IPS-18a (cell line): ENCODE measurements at regions not wholly inside any gene's neighbourhood (a gene's known extent, or its start where the extent isn't known, plus 50 kb on each side); places are given as distances from the start of the nearest gene placed in this dataset.

Experiments used
- H3K27ac ChIP-seq: one replicate; pipeline ENCODE4 v1.5.1; 2013; ENCODE audit warnings: low read length
- H3K27me3 ChIP-seq: one replicate; pipeline ENCODE4 v1.6.1; 2013; ENCODE audit warnings: mild to moderate bottlenecking, low read length; ENCODE audit not compliant: control insufficient read depth, insufficient read depth
- H3K36me3 ChIP-seq: one replicate; pipeline ENCODE4 v1.6.1; 2013; ENCODE audit warnings: low read depth, low read length; ENCODE audit not compliant: control insufficient read depth
- H3K4me1 ChIP-seq: one replicate; pipeline ENCODE4 v1.6.1; 2013; ENCODE audit warnings: low read depth, low read length; ENCODE audit not compliant: control insufficient read depth
- H3K4me3 ChIP-seq: one replicate; pipeline ENCODE4 v1.5.1; 2013; ENCODE audit warnings: low read length
- H3K9ac ChIP-seq: one replicate; pipeline ENCODE4 v1.6.1; 2013; ENCODE audit warnings: mild to moderate bottlenecking, low read length, moderate library complexity
- H3K9me3 ChIP-seq: one replicate; pipeline ENCODE4 v1.6.1; 2013; ENCODE audit warnings: low read depth, low read length; ENCODE audit not compliant: control insufficient read depth

GRCh38 chr9:73841018-73841417 is 656.1 kb upstream of the RORB start:
- Histone ChIP-seq H3K4me1 (peaks cover 20% of the 10 kb centered on the region), H3K36me3 (no peaks in the 10 kb centered on the region), H3K4me3 (no peak overlapping the region), H3K27ac (no peak overlapping the region), H3K9ac (no peak overlapping the region), H3K9me3 (no peaks in the 10 kb centered on the region), H3K27me3 (no peaks in the 10 kb centered on the region)

DNA sequence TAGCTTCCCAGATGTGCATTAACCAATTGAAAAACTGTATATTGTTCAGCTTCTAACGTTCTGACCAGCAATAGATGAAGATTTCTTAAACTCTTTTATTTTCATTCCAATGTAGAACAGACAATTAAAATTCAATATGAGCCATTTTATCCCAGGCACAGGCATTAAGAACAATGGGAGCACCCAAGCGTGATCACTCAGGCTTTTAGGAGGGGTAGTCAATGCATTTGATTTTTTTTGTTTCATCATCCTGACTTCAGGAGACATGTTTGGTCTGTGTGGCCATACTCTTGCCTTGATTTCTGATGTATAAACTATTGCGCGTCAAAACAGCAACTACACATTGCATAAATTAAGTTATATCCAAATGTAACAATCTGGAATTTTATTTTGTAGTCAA is 653.0 kb upstream of the RORB start:
- no peak overlapping the region for H3K27ac ChIP-seq
- H3K9ac ChIP-seq: no peak overlapping the region
- no peaks in the 10 kb centered on the region for H3K36me3 ChIP-seq
- no peak overlapping the region for H3K4me3 ChIP-seq
- H3K4me1 ChIP-seq: peaks cover 43% of the 10 kb centered on the region
- H3K9me3 ChIP-seq: no peaks in the 10 kb centered on the region
- no peaks in the 10 kb centered on the region for H3K27me3 ChIP-seq

GRCh38 chr9:73845539-73845938 is 651.6 kb upstream of the RORB start:
- H3K9me3 ChIP-seq: no peaks in the 10 kb centered on the region
- peaks cover 43% of the 10 kb centered on the region for H3K4me1 ChIP-seq
- H3K36me3 ChIP-seq: no peaks in the 10 kb centered on the region
- H3K27me3 ChIP-seq: no peaks in the 10 kb centered on the region
- no peak overlapping the region for H3K4me3 ChIP-seq
- H3K9ac ChIP-seq: peak overlapping the region; percentile 41
- H3K27ac ChIP-seq: peak overlapping the region; percentile 59

GRCh38 chr9:73845954-73846690 is 651.0 kb upstream of the RORB start:
- Histone ChIP-seq H3K27me3 (no peaks in the 10 kb centered on the region), H3K4me3 (peak overlapping the region; percentile 3), H3K9ac (peak overlapping the region; percentile 41), H3K9me3 (peaks cover 4% of the 10 kb centered on the region), H3K36me3 (no peaks in the 10 kb centered on the region), H3K27ac (peak overlapping the region; percentile 59), H3K4me1 (peaks cover 43% of the 10 kb centered on the region)

- H3K4me1 ChIP-seq: peaks cover 41% of the 10 kb centered on the region
- H3K36me3 ChIP-seq: no peaks in the 10 kb centered on the region
- peak overlapping the region; percentile 16 for H3K4me3 ChIP-seq
- H3K27ac ChIP-seq: peak overlapping the region; percentile 25
- peak overlapping the region; percentile 41 for H3K9ac ChIP-seq
- peaks cover 4% of the 10 kb centered on the region for H3K9me3 ChIP-seq
- no peaks in the 10 kb centered on the region for H3K27me3 ChIP-seq
Measured at GRCh38 chr9:73847536-73847935, 649.6 kb upstream of the RORB start.

- Histone ChIP-seq H3K36me3 (no peaks in the 10 kb centered on the region), H3K4me3 (no peak overlapping the region), H3K9me3 (peaks cover 4% of the 10 kb centered on the region), H3K9ac (no peak overlapping the region), H3K27me3 (no peaks in the 10 kb centered on the region), H3K4me1 (no peaks in the 10 kb centered on the region), H3K27ac (no peak overlapping the region)
Measured at GRCh38 chr9:73853549-73853948, 643.6 kb upstream of the RORB start.

- Histone ChIP-seq H3K27me3 (no peaks in the 10 kb centered on the region), H3K9me3 (peaks cover 4% of the 10 kb centered on the region), H3K4me1 (no peaks in the 10 kb centered on the region), H3K9ac (no peak overlapping the region), H3K4me3 (no peak overlapping the region), H3K36me3 (no peaks in the 10 kb centered on the region), H3K27ac (no peak overlapping the region)
Measured at GRCh38 chr9:73855206-73855605, 641.9 kb upstream of the RORB start.

DNA sequence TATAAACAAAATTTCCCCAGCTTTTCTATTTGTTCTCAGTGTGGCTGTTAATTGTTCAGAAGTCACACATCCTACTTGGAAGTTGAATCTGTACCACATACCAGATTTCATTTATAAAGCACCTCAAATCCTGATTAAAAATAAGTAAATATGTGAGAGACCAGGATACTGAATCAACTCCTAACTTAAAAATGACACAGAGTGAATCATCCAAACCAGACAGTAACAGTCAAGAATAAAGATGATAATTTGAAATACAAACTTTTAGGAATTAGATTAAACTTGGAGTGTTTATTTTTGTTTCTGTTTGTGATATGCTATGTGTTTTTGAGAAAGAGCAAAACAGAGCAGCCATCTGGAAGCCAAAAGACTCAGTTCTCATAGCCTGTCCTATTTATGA is 633.2 kb upstream of the RORB start:
- H3K27ac ChIP-seq: no peak overlapping the region
- no peaks in the 10 kb centered on the region for H3K4me1 ChIP-seq
- no peak overlapping the region for H3K4me3 ChIP-seq
- H3K36me3 ChIP-seq: no peaks in the 10 kb centered on the region
- no peak overlapping the region for H3K9ac ChIP-seq
- H3K9me3 ChIP-seq: no peaks in the 10 kb centered on the region
- no peaks in the 10 kb centered on the region for H3K27me3 ChIP-seq

DNA sequence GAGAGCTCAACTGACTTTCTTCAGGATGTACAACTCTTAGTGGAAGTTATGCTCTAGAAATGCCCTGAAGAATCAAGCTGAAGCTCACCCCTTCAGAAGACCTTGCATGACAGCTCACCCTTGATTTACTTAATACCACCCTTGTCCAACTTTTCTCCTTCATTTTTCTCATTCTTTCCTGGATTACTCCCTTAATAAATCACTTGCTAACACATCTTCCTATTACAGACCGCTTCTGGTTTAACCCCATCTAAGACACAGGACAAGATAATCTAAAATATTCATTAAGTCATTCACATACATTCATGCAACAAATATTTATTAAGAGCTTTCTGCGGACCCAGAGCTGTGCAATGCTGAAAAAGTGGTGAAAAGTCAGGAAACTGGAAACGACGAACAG is 630.7 kb upstream of the RORB start:
- Histone ChIP-seq H3K27ac (no peak overlapping the region), H3K9me3 (no peaks in the 10 kb centered on the region), H3K27me3 (no peaks in the 10 kb centered on the region), H3K36me3 (no peaks in the 10 kb centered on the region), H3K4me3 (no peak overlapping the region), H3K9ac (no peak overlapping the region), H3K4me1 (peaks cover 3% of the 10 kb centered on the region)

DNA sequence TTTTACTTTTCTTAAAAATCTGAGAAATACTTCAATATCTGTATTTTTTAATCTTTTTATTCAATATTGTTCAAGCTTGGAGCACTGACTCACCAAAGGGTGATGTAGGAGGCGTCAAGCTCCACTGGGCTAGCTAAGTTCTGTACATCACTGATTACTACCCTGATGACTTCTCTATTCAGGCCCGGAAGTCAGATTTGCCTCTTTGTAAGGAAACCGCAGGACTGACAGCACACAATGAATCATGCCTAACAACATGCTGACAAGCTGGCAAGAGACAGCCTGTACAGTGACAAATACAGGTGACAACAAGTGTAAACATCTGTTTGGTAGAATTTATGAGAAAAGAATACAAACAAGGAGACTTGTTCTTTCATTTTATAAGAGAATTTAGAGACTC is 627.9 kb upstream of the RORB start:
- Histone ChIP-seq H3K9ac (no peak overlapping the region), H3K36me3 (no peaks in the 10 kb centered on the region), H3K4me3 (no peak overlapping the region), H3K27me3 (no peaks in the 10 kb centered on the region), H3K4me1 (peaks cover 3% of the 10 kb centered on the region), H3K27ac (no peak overlapping the region), H3K9me3 (no peaks in the 10 kb centered on the region)

GRCh38 chr9:73871636-73872035 is 625.5 kb upstream of the RORB start:
- Histone ChIP-seq H3K4me1 (peaks cover 3% of the 10 kb centered on the region), H3K36me3 (no peaks in the 10 kb centered on the region), H3K4me3 (no peak overlapping the region), H3K9me3 (no peaks in the 10 kb centered on the region), H3K9ac (no peak overlapping the region), H3K27ac (no peak overlapping the region), H3K27me3 (no peaks in the 10 kb centered on the region)

DNA sequence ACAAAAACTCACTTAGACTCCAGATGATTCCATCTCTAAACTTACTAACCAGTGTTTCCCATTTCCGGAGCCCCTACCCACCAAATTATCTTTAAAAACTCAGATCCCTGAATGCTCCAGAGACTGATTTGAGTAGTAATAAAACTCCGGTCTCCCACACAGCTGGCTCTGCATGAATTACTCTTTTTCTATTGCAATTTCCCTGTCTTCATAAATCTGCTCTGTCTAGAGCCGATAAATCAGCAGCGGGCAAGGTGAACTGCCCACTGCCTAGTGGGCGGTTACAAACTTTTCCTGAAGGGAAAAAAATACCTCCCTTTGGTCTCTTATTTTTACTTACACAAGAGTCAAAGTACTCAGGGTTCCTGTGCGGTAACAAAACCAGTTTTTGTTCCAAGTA is 624.4 kb upstream of the RORB start:
- Histone ChIP-seq H3K27ac (no peak overlapping the region), H3K4me3 (no peak overlapping the region), H3K9ac (no peak overlapping the region), H3K27me3 (no peaks in the 10 kb centered on the region), H3K9me3 (no peaks in the 10 kb centered on the region), H3K36me3 (no peaks in the 10 kb centered on the region), H3K4me1 (peaks cover 3% of the 10 kb centered on the region)
